ENCODE measurements at regions not wholly inside any gene's neighbourhood (a gene's known extent, or its start where the extent isn't known, plus 50 kb on each side); places are given as distances from the start of the nearest gene placed in this dataset.
A peak's percentile ranks its signal among the peaks of the same experiment; 100 is the strongest.
"Not testable (repeated sequence)": the region's sequence is repeated elsewhere in the genome, so short reads cannot be mapped to it uniquely, and the experiment has no call there.

- no peak for ATAC-seq
- DNase-seq (ENCODE audit: low spot score) = no peak
These were observed 477.8 kb upstream of the SEL1L start for GRCh38 chr14:82011460-82011859.

GRCh38 chr14:82029038-82029437 is 495.4 kb upstream of the SEL1L start:
- DNase-seq (ENCODE audit: low spot score) = no peak
- no peak for ATAC-seq

- no peak for ATAC-seq
These were observed 501.7 kb upstream of the SEL1L start for GRCh38 chr14:82035397-82035796.

GRCh38 chr14:82038066-82038465 is 504.4 kb upstream of the SEL1L start:
- ATAC-seq; DNase-seq (ENCODE audit: low spot score): not testable (repeated sequence)

More at GRCh38 chr14:82035397-82035796, 501.7 kb upstream of the SEL1L start:
- no peak for DNase-seq (ENCODE audit: low spot score)

GRCh38 chr14:82045339-82045738 is 511.7 kb upstream of the SEL1L start:
- peak; percentile 86 for ATAC-seq

GRCh38 chr14:82046512-82047226 is 513.0 kb upstream of the SEL1L start:
- DNase-seq (ENCODE audit: low spot score) (no peak), ATAC-seq (no peak)

More at GRCh38 chr14:82045339-82045738, 511.7 kb upstream of the SEL1L start:
- no peak for DNase-seq (ENCODE audit: low spot score)

- ATAC-seq (no peak), DNase-seq (ENCODE audit: low spot score) (no peak)
These were observed 514.3 kb upstream of the SEL1L start for GRCh38 chr14:82047777-82048470.

- DNase-seq (ENCODE audit: low spot score) = no peak
- ATAC-seq = no peak
These were observed 519.1 kb upstream of the SEL1L start for GRCh38 chr14:82052778-82053177.

GRCh38 chr14:82055515-82056115 is 522.0 kb upstream of the SEL1L start:
- DNase-seq (ENCODE audit: low spot score) (no peak), ATAC-seq (no peak)

- no peak for DNase-seq (ENCODE audit: low spot score)
These were observed 526.6 kb upstream of the SEL1L start for GRCh38 chr14:82060219-82060618.

GRCh38 chr14:82067221-82067875 is 533.7 kb upstream of the SEL1L start:
- ATAC-seq = no peak
- DNase-seq (ENCODE audit: low spot score) = no peak

More at GRCh38 chr14:82060219-82060618, 526.6 kb upstream of the SEL1L start:
- no peak for ATAC-seq

GRCh38 chr14:82070040-82070439 is 536.4 kb upstream of the SEL1L start:
- no peak for ATAC-seq
- no peak for DNase-seq (ENCODE audit: low spot score)

- ATAC-seq (no peak), DNase-seq (ENCODE audit: low spot score) (no peak)
These were observed 537.1 kb upstream of the SEL1L start for GRCh38 chr14:82070753-82071152.

- no peak for ATAC-seq
- no peak for DNase-seq (ENCODE audit: low spot score)
These were observed 539.9 kb upstream of the SEL1L start for GRCh38 chr14:82073547-82073946.

GRCh38 chr14:82075566-82075965 is 541.9 kb upstream of the SEL1L start:
- DNase-seq (ENCODE audit: low spot score) (peak; percentile 50), ATAC-seq (peak; percentile 89)

GRCh38 chr14:82079553-82079952 is 545.9 kb upstream of the SEL1L start:
- no peak for DNase-seq (ENCODE audit: low spot score)
- no peak for ATAC-seq

- DNase-seq (ENCODE audit: low spot score) = no peak
- ATAC-seq = no peak
These were observed 546.7 kb upstream of the SEL1L start for GRCh38 chr14:82080370-82080769.

- ATAC-seq (no peak), DNase-seq (ENCODE audit: low spot score) (no peak)
These were observed 551.2 kb upstream of the SEL1L start for GRCh38 chr14:82084813-82085212.

GRCh38 chr14:82091097-82091496 is 557.4 kb upstream of the SEL1L start:
- no peak for ATAC-seq
- DNase-seq (ENCODE audit: low spot score) = no peak

GRCh38 chr14:82094829-82095345 is 561.2 kb upstream of the SEL1L start:
- DNase-seq (ENCODE audit: low spot score) (no peak), ATAC-seq (no peak)

GRCh38 chr14:82104013-82104412 is 570.4 kb upstream of the SEL1L start:
- no peak for ATAC-seq
- no peak for DNase-seq (ENCODE audit: low spot score)
